GM21515 (cell line): ENCODE measurements at regions not wholly inside any gene's neighbourhood (a gene's known extent, or its start where the extent isn't known, plus 50 kb on each side); places are given as distances from the start of the nearest gene placed in this dataset.
"Not testable (repeated sequence)": the region's sequence is repeated elsewhere in the genome, so short reads cannot be mapped to it uniquely, and the experiment has no call there.

Source experiments
- ATAC-seq: cut with Tn5 transposase; IDR thresholded peaks from one replicate; pipeline ENCODE4 v1.9.1; 2021; ENCODE audit not compliant: unreplicated experiment

DNA sequence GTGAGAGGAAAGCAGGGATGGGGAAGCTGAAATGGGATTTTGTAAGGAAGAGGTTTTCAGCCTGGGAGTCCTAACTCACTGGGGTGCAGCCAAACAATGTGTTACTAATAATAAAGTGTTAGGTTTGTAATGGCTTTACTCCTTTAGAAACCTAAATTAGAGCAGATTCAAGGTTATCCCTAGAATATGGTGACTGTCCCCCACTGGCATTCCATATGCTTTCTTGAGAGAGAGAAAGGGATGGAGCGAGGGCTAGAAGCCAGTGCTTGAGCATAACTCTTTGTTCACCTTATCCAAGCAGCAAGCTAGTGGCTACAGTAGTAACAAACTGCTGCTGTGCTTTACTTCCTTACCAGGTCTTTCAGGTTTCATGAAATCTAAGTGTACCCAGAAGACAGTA is 249.1 kb upstream of the PGRMC2 start:
- no peak for ATAC-seq

DNA sequence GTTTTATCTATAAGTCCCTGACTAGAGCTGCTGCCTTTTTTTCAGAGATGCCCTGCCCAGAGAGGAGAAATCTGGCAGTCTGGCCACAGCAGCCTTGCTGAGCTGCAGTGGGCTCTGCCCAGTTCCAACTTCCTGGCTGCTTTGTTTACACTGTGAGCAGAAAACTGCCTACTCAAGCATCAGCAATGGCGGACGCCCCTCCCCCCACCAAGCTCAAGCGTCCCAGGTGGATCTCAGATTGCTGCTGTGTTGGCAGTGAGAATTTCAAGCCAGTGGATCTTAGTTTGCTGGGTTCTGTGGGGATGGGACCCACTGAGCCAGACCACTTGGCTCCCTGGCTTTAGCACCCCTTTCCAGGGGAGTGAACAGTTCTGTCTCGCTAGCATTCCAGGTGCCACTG is 247.9 kb upstream of the PGRMC2 start:
- ATAC-seq, result not testable (repeated sequence)

DNA sequence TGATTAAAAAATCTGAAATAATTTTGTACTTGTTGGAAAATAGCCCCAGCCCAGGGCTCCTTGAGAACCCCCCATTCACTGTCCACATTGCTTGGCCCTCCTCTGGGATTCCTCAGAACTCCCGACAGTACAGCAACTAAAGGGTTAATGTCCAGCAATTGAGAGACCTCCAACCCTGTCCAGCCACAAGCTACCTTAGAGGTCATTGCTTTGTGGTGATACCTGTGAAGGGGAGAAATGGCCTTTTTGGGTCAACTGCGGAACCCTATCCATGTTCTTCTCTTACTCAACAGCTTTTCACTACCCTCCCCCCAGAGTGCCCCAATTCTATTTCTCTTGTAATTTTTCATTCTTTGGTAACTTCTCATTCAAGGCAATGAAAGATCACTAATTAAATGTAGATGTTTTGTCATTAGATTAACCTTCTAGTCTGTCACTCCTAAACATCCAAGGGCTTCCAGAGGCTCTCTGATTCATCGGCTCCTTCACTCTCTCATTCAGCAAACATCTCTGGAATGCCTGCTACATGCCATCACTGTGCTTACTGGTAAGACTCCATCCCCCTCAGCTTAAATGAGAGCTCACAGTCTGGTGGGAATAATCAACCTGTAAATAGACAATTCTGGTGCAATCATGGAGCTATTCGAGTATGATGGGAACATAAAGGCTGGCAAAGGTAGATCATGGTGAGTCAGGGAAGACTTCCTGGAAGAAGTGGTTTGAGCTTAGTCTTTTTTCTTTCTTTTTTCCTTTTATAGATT is 241.4 kb upstream of the PGRMC2 start:
- no peak for ATAC-seq

DNA sequence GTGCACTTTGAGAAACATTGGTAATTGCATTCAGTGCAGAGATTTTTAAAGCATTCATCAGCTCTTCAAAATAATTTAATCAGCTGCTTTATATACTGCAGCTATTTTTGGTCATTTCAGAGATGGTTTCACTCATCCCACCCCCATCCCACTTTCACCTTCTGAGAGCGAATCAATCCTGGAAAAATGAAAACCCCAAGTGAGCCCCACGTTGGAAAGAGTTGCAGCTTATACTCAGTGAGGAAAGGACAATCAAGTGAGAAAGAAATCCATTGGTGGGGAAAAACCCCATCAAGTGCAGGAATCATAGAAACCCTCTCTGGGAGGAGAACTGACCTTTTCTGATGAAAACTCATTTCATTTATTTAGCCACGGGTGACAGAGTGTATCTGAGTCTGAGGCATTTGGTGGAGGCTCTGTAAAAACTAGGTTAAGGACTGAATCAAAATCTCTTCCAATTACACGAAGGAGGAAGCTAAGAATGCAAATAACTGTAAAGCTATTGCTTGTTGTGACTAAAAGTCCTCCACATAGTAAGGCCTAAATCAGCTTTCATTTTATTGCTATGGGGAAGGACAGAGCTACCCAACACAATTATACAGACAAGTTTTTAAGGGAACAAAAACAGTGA is 240.4 kb upstream of the PGRMC2 start:
- ATAC-seq, result no peak

DNA sequence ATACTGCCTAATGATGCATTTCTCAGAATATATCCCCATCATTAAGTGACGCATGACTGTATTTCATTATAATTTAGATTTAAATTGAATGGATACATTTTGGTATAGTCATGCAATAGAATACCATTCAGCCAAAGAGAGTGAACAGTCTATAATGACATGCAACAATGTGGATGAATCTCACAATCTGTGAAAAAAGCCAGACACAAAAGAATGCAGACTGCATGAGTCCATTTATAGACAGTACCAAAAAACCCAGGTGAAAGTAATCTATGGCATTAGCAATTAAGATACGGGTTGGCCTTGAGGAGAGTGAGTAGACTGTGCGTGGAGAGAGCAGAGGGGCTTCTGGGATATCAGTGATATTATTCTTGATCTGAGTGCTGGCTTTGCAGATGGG is 239.7 kb upstream of the PGRMC2 start:
- ATAC-seq, result no peak

DNA sequence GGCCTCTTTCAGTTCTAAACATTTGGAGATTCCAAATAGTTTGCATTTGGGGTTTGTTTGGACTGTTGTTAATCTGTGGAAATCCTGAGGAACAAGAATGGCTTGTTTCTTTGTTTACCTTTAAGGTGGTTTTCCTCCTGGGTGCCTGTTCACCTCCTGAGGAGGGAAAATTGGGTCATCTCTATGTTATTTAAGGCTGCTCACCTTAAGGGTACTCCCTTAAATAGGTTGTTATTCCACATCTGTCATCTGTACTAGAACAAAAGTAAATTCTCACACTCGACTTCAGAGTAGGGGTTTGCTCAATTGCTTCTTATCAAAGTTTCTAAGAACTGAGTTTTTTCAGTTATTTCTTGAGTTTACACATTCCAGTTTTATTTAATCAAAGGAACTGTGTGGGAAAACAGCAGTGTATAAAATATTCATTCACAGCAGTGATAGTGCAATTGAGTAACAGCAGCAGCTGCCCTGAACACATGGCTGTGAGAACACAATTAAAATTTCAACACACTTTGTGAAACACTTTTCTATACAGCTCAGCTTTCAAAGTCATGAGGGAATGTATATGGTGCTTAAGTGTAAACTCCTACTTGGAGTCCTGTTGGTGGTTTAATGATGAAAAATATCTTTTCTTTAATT is 238.5 kb upstream of the PGRMC2 start:
- no peak for ATAC-seq

DNA sequence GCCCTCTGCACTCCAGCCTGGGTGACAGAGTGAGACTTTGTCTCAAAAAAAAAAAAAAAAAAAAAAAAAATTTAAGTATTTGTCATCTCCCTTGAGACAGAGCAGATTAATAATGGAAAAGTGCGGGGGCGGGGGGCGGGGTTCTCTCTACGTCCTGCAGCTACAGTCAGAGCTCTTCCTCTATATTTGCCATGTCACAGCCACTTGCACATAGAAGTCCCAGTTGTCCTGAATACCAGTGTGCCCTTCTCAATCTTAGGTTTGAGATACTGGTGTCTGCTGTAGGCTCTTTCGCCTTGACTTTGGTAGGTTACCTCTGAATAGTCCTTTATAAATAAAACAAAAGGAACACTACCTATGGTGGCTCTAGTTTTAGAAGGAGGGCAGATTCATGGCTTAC is 237.8 kb upstream of the PGRMC2 start:
- peak; percentile 43 for ATAC-seq

DNA sequence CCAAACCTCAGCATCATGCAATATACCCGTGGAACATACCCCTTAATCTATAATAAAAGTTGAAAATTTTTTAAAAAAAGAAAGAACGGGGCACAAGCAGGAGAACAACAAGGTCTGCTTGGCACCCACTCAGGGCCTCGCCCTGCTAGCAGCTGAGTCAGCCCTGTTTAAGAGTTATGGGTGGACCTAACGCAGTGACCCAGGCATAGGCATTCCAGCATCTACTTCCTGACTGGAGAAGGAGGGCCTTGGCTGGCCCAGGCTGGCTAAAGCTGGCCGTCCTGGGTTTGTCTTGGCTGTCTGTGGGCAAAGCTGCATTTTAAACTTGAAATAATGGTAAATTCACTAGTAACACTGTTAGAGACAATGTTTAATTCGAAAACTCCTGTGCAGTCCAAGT is 236.7 kb upstream of the PGRMC2 start:
- no peak for ATAC-seq

DNA sequence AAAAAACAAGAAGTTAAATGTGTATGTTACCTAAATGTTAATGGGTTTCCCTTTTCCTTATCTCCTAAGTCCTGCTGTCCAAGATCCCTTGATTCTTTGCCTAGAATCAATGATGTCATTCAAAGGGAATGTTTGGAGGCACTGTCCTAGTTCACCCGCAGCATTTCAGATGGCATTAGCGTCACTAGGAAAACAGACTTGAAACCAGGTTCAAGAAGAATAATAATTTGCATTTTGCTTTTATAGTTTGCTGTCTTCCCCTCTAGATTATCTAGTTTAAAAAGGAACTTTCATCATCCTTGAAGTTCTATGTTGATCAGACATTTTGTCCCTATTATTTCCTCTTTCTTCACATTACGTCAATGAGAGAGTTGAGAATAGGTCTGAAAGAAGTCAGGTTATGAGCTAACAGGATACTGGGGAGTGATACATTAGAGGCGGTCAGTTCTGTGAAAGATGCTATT is 234.1 kb upstream of the PGRMC2 start:
- ATAC-seq, result no peak

DNA sequence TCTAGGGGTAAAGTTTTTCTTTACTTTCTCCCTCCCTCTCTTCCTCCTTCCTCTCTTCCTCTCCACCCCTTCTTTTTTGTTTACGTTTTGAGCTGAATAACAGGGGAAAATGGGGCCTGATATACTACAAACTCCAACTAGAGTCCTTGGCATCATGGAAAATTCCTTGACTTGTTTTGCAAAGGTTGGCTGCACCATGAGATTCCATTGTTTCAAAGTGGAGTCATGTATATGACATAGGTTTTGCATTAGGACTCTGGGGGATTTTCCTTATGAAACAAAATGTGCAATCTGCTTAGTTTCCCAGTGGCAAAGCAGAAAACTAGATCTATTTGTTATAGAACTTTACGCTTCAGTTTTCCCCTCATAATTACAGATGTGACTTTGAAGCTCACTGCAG is 233.5 kb upstream of the PGRMC2 start:
- no peak for ATAC-seq

DNA sequence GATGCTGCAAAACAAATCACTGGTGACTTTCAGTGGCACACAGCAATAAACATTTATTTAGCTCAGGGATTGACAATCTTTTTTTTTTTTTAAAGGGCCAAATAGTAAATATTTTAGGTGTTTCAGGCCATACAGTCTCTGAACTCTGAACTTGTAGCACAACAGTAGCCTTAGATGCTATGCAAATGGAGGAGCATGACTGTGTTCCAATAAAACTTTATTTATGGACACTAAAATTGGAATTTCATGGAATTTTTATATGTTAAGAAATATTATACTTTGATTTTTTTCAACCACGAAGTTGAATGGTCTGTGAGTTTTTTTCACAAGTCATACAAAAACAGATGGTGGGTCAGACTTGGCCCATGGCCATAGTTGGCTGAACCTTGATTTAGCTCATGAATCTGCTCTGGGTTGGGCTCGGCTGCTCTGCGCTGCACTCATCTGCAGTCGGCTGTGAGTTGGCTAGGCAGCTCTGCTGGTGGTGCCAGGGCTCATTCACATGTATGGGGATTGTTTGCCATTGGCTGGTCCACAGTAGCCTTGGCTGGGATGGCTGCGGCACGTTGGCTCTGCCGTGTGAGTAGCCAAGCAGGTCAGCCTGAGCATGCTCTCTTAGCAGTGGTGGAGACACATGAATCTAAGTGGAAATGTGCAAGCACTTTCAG is 231.7 kb upstream of the PGRMC2 start:
- ATAC-seq, result no peak

DNA sequence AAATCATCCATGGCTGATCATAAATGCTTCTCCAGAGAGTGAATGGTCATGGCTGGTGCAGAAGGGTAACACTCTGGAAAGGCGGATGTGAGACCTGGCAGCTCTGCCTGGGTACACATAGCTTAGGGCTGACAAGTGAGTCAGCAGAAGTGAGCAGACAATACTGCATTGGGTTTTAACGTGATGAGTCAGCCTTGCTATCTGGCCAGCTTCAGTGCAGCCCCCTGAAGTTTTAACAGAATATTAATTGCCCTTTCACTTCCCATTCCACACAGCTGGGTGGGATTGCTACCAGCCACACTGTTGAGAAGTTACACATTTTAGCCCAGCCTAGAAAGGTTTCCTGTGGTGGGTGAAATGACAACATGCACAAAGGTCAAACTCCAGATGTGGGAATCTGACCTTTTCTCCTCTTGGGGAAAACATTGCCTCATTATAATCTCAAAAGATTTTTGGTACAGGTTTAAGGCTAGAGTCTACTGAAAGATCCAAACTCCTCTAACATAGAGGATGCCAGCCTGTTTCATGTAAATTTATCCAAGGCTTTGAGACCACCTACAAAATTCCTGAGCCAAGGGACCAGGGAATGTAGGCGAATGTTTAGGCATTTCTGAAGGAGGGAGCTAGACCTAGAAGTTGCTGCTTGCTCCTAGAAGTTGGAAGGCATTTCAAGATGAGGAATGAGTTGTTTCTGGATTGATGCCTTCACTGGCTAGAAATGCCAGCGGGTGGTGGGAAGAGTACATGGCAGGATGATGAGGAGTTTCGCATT is 230.3 kb upstream of the PGRMC2 start:
- ATAC-seq, result peak; percentile 94

DNA sequence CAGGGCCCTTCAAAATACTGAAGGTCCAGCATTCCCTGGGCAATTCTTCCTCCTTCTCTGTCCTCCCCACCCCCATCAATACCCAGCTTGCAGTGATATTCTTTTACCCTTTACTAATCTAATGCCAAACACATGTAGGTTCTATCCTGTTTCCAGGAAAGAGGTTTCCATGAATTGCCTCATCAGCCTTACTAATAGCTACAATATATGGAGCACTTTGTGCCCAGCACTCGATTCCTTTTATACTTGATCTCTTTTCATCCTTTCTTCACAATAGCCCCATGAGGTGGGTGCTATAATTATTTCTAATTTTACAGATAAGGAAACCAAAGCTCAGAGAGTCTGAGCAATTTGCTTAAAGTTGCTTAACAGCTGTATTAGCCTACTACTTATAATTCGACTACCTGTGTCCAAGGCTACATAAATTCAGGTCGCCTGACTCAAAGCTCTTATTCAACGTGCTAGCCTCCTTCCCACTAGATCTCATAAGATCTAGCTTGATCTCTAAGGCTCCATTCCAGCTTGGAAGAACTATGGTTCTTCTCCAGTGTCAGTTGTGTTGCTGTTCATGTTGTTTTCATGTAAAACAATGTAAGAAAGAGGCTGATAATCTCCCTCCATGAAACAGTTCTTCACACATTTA is 229.6 kb upstream of the PGRMC2 start:
- peak; percentile 1 for ATAC-seq

DNA sequence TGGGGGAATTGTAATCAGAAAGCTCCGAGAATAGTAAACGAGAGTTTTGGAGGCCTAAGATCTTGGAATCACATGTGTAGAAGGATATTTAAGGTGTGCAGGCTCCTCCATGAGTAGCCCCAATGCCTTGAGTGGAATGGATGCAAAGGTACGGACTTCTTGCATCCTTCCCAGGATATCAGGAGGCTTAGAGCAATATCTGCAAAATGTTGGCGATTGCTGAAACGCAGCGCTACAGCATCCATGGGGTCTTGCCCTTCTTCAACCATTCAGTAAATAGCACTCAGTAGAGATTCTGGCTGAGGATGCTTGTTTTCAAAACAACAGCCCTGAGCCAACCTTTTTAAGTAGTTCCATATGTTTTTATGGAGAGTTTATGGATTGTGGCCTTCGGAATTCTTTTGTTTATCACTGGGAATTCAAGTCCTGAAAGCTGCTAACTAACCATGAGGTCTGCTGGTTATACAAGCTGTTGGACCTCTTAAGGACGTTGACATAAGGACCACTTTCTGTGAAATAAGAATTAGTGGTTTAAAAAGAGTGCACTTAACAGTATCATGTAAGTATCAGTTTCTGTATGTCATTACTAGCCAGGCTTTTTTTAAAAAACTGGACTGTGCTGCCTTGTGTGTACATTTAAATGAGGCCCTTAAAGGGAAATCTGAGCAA is 228.8 kb upstream of the PGRMC2 start:
- peak; percentile 59 for ATAC-seq

DNA sequence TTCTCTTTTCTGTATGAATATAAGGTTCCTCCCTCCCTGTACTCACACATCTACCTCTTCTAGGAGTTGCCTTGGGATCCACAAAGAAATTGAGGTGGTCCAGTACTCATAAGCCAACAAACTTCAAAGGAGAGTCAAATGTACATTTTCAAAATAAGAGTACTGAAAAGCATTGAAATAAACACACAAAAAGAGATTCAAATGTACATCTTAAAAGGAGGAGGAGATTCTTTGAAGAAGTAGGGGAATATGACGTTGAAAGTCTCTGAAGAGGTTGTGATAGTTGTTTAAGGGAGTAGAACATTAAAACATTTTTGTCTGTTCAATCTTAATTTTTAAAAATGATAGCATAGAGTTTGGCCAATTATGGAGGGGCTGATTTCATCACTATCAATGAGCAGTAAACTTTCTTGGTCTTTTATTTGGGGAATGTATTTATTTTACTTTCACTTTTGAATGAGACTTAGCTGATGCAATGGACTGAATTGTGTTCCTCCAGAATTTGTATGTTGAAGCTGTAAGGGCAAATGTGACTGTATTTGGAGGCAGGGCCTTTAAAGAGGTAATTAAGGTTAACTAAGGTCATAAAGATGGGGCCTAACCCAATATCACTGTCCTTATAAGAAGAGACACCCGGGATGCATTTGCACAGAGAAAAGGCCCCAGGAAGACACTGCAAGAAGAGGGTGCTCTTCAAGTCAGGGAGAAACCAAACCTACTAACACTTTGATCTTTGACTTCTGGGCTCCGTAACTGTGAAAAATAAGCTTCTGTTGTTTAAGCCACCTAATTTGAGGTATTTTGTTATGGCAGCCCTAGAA is 226.3 kb upstream of the PGRMC2 start:
- ATAC-seq, result no peak

DNA sequence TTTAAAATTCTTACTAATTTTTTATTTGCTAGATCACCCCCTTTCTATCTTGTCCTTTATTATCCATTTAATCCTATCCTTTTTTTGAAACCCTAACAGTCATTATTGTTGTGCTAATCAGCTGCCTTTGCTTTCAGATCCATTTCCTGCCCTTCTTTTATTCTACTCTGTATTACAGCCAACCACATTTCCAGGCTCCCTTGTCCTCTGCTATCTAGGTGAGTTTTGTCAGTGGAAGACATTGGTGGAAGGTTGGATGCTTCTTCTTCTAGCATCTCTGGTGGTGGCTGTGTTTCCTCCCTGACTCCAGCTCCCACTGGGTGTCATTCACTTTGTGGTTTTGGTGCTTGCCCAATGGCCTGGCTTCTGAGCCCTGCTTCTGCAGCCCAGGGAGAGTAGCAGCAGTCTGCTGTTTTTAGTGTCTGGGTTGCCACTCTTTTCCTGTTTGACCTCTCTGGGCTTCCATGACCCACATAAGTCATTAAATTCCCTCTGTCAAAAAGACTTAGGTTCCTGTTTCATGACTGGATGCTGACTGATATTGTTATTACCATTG is 225.2 kb upstream of the PGRMC2 start:
- no peak for ATAC-seq

DNA sequence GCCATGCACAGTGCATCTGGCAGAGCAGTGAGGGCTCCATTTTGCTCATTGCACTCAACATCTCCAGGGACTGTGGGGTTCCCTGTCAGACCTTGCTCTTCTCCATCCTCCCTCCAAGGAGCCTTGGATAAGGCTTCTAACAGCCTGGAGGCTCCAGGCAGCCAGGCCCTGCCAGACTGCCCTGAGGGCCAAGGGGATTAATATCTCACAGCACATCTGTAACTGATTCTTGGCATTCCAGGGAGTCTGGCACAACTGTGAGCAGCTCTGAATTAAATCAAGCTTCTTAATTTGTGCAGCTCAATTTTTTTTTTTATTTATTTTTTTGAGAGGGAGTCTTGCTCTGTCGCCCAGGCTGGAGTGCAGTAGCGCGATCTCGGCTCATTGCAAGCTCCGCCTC is 224.5 kb upstream of the PGRMC2 start:
- ATAC-seq, result no peak

DNA sequence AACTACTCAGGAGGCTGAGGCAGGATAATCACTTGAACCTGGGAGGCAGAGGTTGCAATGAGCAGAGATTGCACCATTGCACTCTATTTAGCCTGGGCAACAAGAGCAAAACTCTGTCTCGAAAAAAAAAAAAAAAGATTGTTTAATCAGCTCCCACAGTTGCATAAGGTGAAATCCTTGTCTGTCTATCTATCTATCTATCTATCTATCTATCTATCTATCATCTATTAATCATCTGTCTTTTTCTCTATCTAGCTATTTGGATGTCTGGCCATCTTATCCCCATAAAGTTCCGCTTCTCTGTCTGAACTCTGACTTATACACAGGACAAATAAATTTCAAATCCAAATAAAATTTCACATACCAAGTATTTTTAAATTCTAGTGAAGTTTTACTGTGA is 223.2 kb upstream of the PGRMC2 start:
- no peak for ATAC-seq
